Small intestine (tissue), 7 donors: ENCODE measurements at regions not wholly inside any gene's neighbourhood (a gene's known extent, or its start where the extent isn't known, plus 50 kb on each side); places are given as distances from the start of the nearest gene placed in this dataset.

Experiments used
- DNase-seq, 2 donors: peaks; one replicate each; pipeline versions ENCODE4 v3.0.0 to v3.0.0-alpha.2; 2013
- FAIRE-seq: peaks from 2 replicates; lab custom pipeline; 2012; peaks lifted over from hg19 to GRCh38; lab: Jason Lieb, UNC
- H3K27ac ChIP-seq, 3 donors: one replicate each; pipeline ENCODE4 v1.5.1; 2013; ENCODE audit warnings: low read length in 2 of 3, mild to moderate bottlenecking in 2 of 3, control low read depth in 1 of 3, inconsistent platforms in 1 of 3, low read depth in 1 of 3, moderate library complexity in 1 of 3
- H3K27me3 ChIP-seq, 3 donors: one replicate each; pipeline ENCODE4 v1.6.1; 2013; ENCODE audit warnings: low read length in 3 of 3, inconsistent platforms in 1 of 3; ENCODE audit not compliant: control insufficient read depth in 3 of 3, insufficient read depth in 3 of 3
- H3K36me3 ChIP-seq, 3 donors: one replicate each; pipeline ENCODE4 v1.6.1; 2013; ENCODE audit warnings: low read length in 3 of 3, inconsistent platforms in 1 of 3, low read depth in 1 of 3, mild to moderate bottlenecking in 1 of 3, moderate library complexity in 1 of 3; ENCODE audit not compliant: control insufficient read depth in 3 of 3, insufficient read depth in 2 of 3
- H3K4me1 ChIP-seq, 3 donors: one replicate each; pipeline ENCODE4 v1.6.1; 2013; ENCODE audit warnings: low read length in 2 of 3, inconsistent platforms in 1 of 3, low read depth in 1 of 3, mild to moderate bottlenecking in 1 of 3, moderate library complexity in 1 of 3; ENCODE audit not compliant: control insufficient read depth in 3 of 3, insufficient read depth in 2 of 3
- H3K4me3 ChIP-seq, 3 donors: one replicate each; pipeline ENCODE4 v1.5.1; 2013; ENCODE audit warnings: low read length in 3 of 3, control low read depth in 1 of 3, inconsistent platforms in 1 of 3, low read depth in 1 of 3, mild to moderate bottlenecking in 1 of 3, moderate library complexity in 1 of 3
- H3K9me3 ChIP-seq, 2 donors: one replicate each; pipeline ENCODE4 v1.6.1; 2013; ENCODE audit warnings: low read depth in 1 of 2, low read length in 1 of 2; ENCODE audit not compliant: control insufficient read depth in 2 of 2, insufficient read depth in 1 of 2
- WGBS, 3 donors: extraction: QIAGEN DNeasy Blood & Tissue Kit; methylation state at CpG; one replicate each; pipeline ENCODE4 v1.1.7; 2013; 5-methylcytosine and 5-hydroxymethylcytosine counted together
- donor health status: healthy with polysubstance abuse.
- donor health status: control.
- donor health status: control.
- donor health status: Bipolar disorder and iron deficiency.
- donor health status: healthy.

DNA sequence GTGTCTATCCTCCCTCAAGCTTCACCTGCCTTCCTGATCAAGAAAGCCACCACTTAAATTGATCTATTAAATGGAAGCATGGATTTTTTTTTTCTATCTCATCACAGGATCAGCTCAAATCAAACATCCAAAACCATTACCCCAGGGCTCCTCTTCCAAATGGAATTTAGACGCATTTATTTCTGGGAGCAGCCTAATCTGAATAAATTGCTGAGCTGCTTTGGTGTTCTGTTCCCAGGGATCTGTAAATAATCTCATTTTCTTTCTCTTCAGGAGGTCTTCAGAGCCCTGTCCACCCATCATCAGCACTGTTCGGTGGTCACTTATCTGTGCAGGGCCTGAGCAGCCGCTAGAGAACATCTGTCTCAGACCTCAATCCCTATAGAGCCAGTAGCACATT is 695.4 kb upstream of the TMEM132C start:
- no peak overlapping the region for H3K27ac ChIP-seq
- no peak for FAIRE-seq
- H3K36me3 ChIP-seq = no peaks in the 10 kb centered on the region
- H3K4me1 ChIP-seq = no peaks in the 10 kb centered on the region
- H3K27me3 ChIP-seq = peaks cover 0 to 2% (median 0%) of the 10 kb centered on the region in 3 donors
- 64 to 87% (median 78%) methylated on average over 3 of the region's 3 CpGs for WGBS, 3 donors
- H3K4me3 ChIP-seq = no peak overlapping the region
- no peaks in the 10 kb centered on the region for H3K9me3 ChIP-seq
- DNase-seq = no peak

DNA sequence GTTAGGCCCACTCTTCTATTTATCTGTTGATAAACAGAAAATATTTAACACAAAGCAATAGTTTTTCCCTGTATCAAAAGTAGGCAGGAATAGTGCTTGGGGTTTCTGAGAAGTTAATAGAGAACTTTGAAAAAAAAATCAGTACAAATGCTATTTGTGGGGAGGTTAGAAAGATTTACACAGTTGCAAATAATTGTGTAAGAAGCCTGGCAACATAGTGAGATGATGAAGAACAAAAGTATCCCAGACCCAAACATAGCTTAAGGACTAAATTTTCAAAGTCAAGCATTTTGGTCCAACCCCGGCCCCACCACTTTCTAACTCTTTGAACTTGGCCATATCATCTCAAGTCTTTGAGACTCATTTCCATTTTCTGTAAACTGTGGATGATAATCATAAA is 687.5 kb upstream of the TMEM132C start:
- no peaks in the 10 kb centered on the region for H3K9me3 ChIP-seq
- no peak overlapping the region for H3K4me3 ChIP-seq
- H3K4me1 ChIP-seq = no peaks in the 10 kb centered on the region
- H3K27ac ChIP-seq = no peak overlapping the region
- no peaks in the 10 kb centered on the region for H3K36me3 ChIP-seq
- 58 to 82% (median 77%) methylated on average over 1 of the region's 1 CpG for WGBS, 3 donors
- no peaks in the 10 kb centered on the region for H3K27me3 ChIP-seq
- FAIRE-seq = no peak
- no peak for DNase-seq

DNA sequence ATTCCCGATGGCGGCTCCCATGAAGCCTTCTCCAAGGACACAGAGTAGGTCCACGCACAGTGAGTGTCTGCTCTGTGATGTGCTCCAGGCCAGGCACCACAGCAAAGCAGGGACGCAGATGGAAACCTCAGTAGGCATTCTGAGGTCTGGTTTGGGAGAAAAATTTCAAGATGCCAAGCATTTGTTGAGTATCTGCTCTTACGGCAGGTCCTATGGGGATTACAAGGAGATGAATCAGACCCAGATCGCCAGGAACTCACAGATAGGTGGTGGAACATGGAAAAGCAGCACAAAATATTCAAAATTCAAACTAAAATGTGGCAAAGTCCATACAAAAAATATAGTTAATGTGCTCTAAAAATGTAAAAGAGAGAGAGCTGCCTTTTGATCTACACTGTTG is 684.9 kb upstream of the TMEM132C start:
- DNase-seq (no peak), FAIRE-seq (no peak)
- no peaks in the 10 kb centered on the region for H3K4me1 ChIP-seq
- H3K27ac ChIP-seq = no peak overlapping the region
- H3K9me3 ChIP-seq = peaks cover 0 to 4% of the 10 kb centered on the region in 2 donors
- H3K36me3 ChIP-seq = no peaks in the 10 kb centered on the region
- 68 to 72% (median 71%) methylated on average over 6 of the region's 6 CpGs for WGBS, 3 donors
- no peaks in the 10 kb centered on the region for H3K27me3 ChIP-seq
- no peak overlapping the region for H3K4me3 ChIP-seq

DNA sequence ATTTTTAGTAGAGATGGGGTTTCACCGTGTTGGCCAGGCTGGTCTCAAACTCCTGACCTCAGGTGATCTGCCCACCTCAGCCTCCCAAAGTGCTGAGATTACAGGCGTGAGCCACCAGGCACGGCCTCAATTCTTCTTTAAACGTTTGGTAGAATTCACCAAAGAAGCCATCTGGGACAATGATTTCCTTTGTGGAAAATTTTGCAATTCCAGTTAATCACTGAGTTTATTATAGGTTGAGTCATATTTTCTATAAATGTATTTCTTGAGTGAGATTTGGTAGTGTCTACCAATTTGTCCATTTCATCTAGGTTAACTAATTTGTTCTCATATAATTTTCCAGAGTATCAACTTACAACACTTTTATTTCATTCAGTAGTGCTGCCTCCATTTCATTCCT is 683.9 kb upstream of the TMEM132C start:
- Histone ChIP-seq H3K27me3 (no peaks in the 10 kb centered on the region), H3K9me3 (peaks cover 0 to 4% of the 10 kb centered on the region in 2 donors), H3K4me3 (no peak overlapping the region), H3K4me1 (no peaks in the 10 kb centered on the region), H3K27ac (no peak overlapping the region), H3K36me3 (no peaks in the 10 kb centered on the region)
- DNase-seq (no peak), FAIRE-seq (no peak)
- WGBS, 3 donors = 72 to 84% (median 75%) methylated on average over 4 of the region's 4 CpGs

DNA sequence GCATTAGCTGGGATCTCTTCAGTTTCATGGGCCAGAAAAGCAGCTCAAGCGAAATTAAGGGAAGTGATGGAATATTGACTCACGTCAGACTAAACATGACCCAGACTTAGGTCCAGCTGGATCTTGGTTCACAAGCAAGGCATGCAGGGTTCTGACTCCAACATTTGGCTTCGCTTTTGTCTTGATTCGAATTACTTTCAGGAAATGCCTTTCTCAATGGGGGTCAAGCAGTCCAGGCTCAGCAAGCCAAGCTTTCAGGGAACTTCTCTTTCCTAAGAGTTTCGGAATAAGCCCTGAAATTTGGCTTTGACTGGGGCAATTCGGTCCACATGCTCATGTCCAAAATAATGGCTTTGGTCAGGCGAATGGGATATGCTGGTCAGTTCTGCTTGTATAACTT is 678.7 kb upstream of the TMEM132C start:
- DNase-seq (no peak), FAIRE-seq (no peak)
- peaks cover 0 to 3% (median 0%) of the 10 kb centered on the region in 3 donors for H3K4me1 ChIP-seq
- H3K27ac ChIP-seq = no peak overlapping the region
- no peaks in the 10 kb centered on the region for H3K36me3 ChIP-seq
- no peak overlapping the region for H3K4me3 ChIP-seq
- WGBS, 3 donors = 62 to 79% (median 72%) methylated on average over 7 of the region's 7 CpGs
- H3K9me3 ChIP-seq = peaks cover 0 to 4% of the 10 kb centered on the region in 2 donors
- no peaks in the 10 kb centered on the region for H3K27me3 ChIP-seq

DNA sequence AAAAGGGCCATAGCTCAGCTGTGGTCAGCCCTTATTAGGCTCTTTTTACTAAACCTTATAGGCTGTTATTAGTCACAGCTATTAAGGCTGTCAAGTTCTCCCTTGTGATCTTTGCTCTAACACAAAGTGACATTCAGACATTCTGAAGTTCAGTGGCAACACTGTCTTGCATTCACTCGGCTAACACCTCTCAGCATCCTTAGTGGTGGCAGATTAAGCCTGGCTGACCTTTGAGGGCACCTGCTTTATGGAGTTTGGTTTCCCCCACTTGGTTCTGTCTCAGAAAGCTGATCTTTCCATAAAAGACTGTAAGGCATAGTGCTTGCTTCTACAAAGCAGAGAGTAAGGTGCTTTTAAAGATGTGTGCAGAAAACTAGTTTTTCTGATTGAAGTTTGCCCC is 677.4 kb upstream of the TMEM132C start:
- Histone ChIP-seq H3K4me1 (peaks cover 0 to 5% (median 0%) of the 10 kb centered on the region in 3 donors), H3K36me3 (no peaks in the 10 kb centered on the region), H3K27me3 (no peaks in the 10 kb centered on the region), H3K27ac (no peak overlapping the region), H3K4me3 (no peak overlapping the region), H3K9me3 (peaks cover 0 to 4% of the 10 kb centered on the region in 2 donors)
- 74 to 82% (median 81%) methylated on average over 1 of the region's 1 CpG for WGBS, 3 donors
- FAIRE-seq (no peak), DNase-seq (no peak)

DNA sequence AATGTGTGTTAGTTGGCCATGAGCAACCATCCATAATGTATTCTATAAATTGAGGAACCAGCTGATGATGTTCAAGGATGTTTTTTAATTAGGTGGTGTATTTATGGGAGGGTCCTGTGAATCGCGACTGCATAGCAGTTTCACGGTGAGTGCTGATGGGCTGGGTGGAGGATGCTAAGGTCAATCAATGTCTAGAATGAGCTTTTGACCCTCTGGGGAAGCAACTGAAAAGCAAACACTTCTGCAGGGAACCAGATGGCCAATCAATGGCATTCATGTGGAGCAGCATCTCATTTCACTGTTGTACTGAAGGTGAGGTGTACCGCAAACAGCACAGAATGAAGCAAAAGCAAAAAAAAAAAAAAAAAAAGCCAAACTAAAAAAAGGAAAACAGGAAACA is 676.1 kb upstream of the TMEM132C start:
- H3K4me1 ChIP-seq = peaks cover 0 to 8% (median 0%) of the 10 kb centered on the region in 3 donors
- 85 to 90% (median 88%) methylated on average over 4 of the region's 4 CpGs for WGBS, 3 donors
- no peaks in the 10 kb centered on the region for H3K36me3 ChIP-seq
- no peaks in the 10 kb centered on the region for H3K27me3 ChIP-seq
- no peak overlapping the region for H3K4me3 ChIP-seq
- H3K9me3 ChIP-seq = peaks cover 0 to 4% of the 10 kb centered on the region in 2 donors
- H3K27ac ChIP-seq = no peak overlapping the region
- DNase-seq (no peak), FAIRE-seq (no peak)

DNA sequence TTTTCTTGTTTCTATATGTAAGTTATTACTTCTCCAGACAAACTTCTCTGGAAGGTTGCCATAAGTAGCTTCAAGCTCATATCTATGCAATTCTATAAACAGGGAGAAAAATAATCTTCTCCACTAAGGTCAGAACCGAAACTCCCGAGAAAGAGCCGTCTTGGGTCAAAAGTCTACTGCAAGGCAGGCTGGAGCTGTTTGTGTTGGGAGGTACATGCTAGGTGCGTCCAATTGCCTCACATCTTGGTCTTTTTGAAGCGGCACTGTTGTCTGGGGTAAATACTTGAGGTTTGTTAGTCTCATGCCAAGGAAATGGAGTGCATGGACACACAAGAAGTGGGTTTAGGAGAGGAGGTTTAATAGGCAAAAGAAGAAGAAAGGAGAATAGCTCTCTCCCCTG is 674.7 kb upstream of the TMEM132C start:
- no peaks in the 10 kb centered on the region for H3K36me3 ChIP-seq
- WGBS, 3 donors = 32 to 52% (median 41%) methylated on average over 5 of the region's 5 CpGs
- H3K9me3 ChIP-seq = no peaks in the 10 kb centered on the region
- H3K4me3 ChIP-seq = no peak overlapping the region
- no peak for FAIRE-seq
- DNase-seq = peak in 1 of 2 donors; percentile 42
- H3K27me3 ChIP-seq = no peaks in the 10 kb centered on the region
- H3K27ac ChIP-seq = peak overlapping the region in 1 of 3 donors; percentile 50
- peaks cover 0 to 8% (median 0%) of the 10 kb centered on the region in 3 donors for H3K4me1 ChIP-seq

DNA sequence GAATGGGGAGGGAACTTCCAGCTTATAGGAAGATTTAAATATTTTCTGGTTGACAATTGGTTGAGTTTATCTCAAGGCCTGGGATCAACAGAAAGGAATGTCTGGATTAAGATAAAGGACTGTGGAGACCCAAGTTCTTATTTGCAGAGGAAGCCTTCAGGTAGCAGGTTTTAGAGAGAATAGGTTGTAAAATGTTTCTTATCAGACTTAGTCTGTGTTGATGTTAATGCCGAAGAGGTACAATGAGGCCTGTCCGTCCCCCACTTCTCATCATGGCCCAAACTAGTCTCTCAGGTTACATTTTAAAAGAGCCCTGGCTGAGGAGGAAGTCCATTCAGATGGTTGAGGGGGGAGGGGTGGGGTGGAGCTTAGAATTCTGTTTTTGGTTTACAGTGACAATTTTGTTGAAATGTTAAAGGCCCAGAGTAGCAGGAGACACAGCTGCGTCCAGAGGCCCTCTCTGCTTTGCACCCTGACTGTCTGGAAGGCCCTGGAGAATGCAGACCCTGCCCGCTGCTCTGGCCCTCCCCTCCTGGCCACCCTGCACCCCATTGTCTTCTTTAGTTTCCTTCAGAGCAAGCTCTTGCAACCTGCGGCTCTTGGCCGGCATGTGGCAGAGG is 672.5 kb upstream of the TMEM132C start:
- no peaks in the 10 kb centered on the region for H3K27me3 ChIP-seq
- 54 to 69% (median 63%) methylated on average over 6 of the region's 6 CpGs for WGBS, 3 donors
- no peak overlapping the region for H3K27ac ChIP-seq
- no peaks in the 10 kb centered on the region for H3K9me3 ChIP-seq
- no peak overlapping the region for H3K4me3 ChIP-seq
- FAIRE-seq = no peak
- peaks cover 0 to 8% (median 0%) of the 10 kb centered on the region in 3 donors for H3K4me1 ChIP-seq
- no peaks in the 10 kb centered on the region for H3K36me3 ChIP-seq
- no peak for DNase-seq
